ENCODE measurements at regions not wholly inside any gene's neighbourhood (a gene's known extent, or its start where the extent isn't known, plus 50 kb on each side); places are given as distances from the start of the nearest gene placed in this dataset.

DNA sequence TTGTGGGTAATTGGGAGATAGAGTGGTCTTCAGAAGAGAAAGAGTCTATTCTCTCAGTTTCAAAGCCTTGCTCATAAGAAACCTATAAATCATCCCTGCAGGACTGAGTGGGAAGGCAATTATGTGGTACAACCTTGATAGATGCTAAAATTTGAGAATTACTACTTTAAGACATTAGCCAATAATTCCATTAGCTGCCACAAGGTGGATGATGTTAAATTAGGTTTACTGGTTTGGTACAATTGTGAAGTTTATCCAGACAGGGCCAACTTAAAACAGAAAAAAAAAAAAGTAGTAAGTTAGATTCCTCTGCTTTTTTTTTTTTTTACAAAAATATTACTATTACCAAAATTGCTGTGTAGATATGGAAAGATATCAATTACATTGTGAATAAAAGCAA, 73.2 kb upstream of the AMOT start:
- no peak for TF ChIP-seq POLR2A (IDR thresholded peaks at IDR 0.05)
- TF ChIP-seq, protein P1, sequence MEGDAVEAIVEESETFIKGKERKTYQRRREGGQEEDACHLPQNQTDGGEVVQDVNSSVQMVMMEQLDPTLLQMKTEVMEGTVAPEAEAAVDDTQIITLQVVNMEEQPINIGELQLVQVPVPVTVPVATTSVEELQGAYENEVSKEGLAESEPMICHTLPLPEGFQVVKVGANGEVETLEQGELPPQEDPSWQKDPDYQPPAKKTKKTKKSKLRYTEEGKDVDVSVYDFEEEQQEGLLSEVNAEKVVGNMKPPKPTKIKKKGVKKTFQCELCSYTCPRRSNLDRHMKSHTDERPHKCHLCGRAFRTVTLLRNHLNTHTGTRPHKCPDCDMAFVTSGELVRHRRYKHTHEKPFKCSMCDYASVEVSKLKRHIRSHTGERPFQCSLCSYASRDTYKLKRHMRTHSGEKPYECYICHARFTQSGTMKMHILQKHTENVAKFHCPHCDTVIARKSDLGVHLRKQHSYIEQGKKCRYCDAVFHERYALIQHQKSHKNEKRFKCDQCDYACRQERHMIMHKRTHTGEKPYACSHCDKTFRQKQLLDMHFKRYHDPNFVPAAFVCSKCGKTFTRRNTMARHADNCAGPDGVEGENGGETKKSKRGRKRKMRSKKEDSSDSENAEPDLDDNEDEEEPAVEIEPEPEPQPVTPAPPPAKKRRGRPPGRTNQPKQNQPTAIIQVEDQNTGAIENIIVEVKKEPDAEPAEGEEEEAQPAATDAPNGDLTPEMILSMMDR (IDR thresholded peaks at IDR 0.05 in 8 of 11, conservative IDR thresholded peaks at IDR 0.05 in 3 of 11), result no peak
